Neural cell (in vitro differentiated cells): ENCODE measurements at regions not wholly inside any gene's neighbourhood (a gene's known extent, or its start where the extent isn't known, plus 50 kb on each side); places are given as distances from the start of the nearest gene placed in this dataset.

ENCODE experiments used
- H2AFZ ChIP-seq: fragments of 200-600, 300-800 bp; sonication (generic), shearing (Covaris generic); 2 replicates; pipeline ENCODE4 v1.6.0; 2014; ENCODE audit warnings: low read depth, mild to moderate bottlenecking, antibody characterized with exemption, low read length, moderate library complexity
- H3F3A ChIP-seq: fragments of 200-600 bp; shearing (Covaris generic); 2 replicates; pipeline ENCODE4 v1.6.1; 2016; ENCODE audit warnings: mild to moderate bottlenecking, moderate library complexity, mixed read lengths, antibody characterized with exemption, low read length; ENCODE audit not compliant: insufficient read depth, poor library complexity, severe bottlenecking
- H3K27ac ChIP-seq: fragments of 200-600, 300-800 bp; sonication (generic), shearing (Covaris generic); 2 replicates; pipeline ENCODE4 v1.5.1; 2014; ENCODE audit warnings: mild to moderate bottlenecking, low read length, moderate library complexity
- H3K27me3 ChIP-seq: fragments of 300-800, 200-600 bp; sonication (generic), shearing (Covaris generic); 2 replicates; pipeline ENCODE4 v1.6.0; 2014; ENCODE audit warnings: mild to moderate bottlenecking, low read depth, low read length, moderate library complexity; ENCODE audit not compliant: insufficient read depth
- H3K36me3 ChIP-seq: fragments of 300-800, 200-600 bp; sonication (generic), shearing (Covaris generic); 2 replicates; pipeline ENCODE4 v1.5.1; 2014; ENCODE audit warnings: mild to moderate bottlenecking, antibody characterized with exemption, low read length, moderate library complexity; ENCODE audit not compliant: insufficient read depth
- H3K4me2 ChIP-seq: fragments of 300-800, 200-600 bp; sonication (generic), shearing (Covaris generic); 2 replicates; pipeline ENCODE4 v1.6.0; 2014; ENCODE audit warnings: mild to moderate bottlenecking, low read length
- H3K4me3 ChIP-seq: fragments of 300-800, 200-600 bp; sonication (generic), shearing (Covaris generic); 2 replicates; pipeline ENCODE4 v1.5.1; 2014; ENCODE audit warnings: mild to moderate bottlenecking, low read length, moderate library complexity
- H3K79me2 ChIP-seq: fragments of 200-600 bp; shearing (Covaris generic); replicated peaks from 2 replicates; pipeline ENCODE4 v1.6.0; 2014; ENCODE audit warnings: mild to moderate bottlenecking, low read length, moderate library complexity; ENCODE audit not compliant: insufficient read depth
- H3K9ac ChIP-seq: fragments of 300-800, 200-600 bp; sonication (generic), shearing (Covaris generic); 2 replicates; pipeline ENCODE4 v1.6.1; 2016; ENCODE audit warnings: mild to moderate bottlenecking, low read length, mixed read lengths
- H3K9me2 ChIP-seq: fragments of 200-600 bp; shearing (Covaris generic); 2 replicates; pipeline ENCODE4 v1.6.1; 2016; ENCODE audit warnings: mild to moderate bottlenecking, low read length, mixed read lengths; ENCODE audit not compliant: insufficient read depth
- H3K9me3 ChIP-seq: fragments of 200-600, 300-800 bp; sonication (generic), shearing (Covaris generic); 2 replicates; pipeline ENCODE4 v1.6.1; 2016; ENCODE audit warnings: mild to moderate bottlenecking, mixed run types, low read length, moderate library complexity, mixed read lengths
- H4K20me1 ChIP-seq: fragments of 200-600 bp; shearing (Covaris generic); 2 replicates; pipeline ENCODE4 v1.6.1; 2016; ENCODE audit warnings: mild to moderate bottlenecking, mixed run types; ENCODE audit not compliant: insufficient read depth
- EP300 ChIP-seq: fragments of 450-650 bp; conservative IDR thresholded peaks from 2 replicates; pipeline ENCODE4 v1.6.1; 2014; ENCODE audit warnings: antibody characterized with exemption, mild to moderate bottlenecking, moderate library complexity; ENCODE audit not compliant: poor library complexity, severe bottlenecking
- EZH2 ChIP-seq: fragments of 200-600, 300-800 bp; shearing (Covaris generic), sonication (generic); IDR thresholded peaks from 2 replicates; pipeline ENCODE4 v1.6.1; 2014; ENCODE audit warnings: antibody characterized with exemption, low read length, borderline replicate concordance, mild to moderate bottlenecking; ENCODE audit not compliant: insufficient read depth, poor library complexity, severe bottlenecking
- MXI1 ChIP-seq: fragments of 450-650 bp; conservative IDR thresholded peaks from 2 replicates; pipeline ENCODE4 v1.6.1; 2014; ENCODE audit warnings: antibody characterized with exemption, mild to moderate bottlenecking; ENCODE audit not compliant: poor library complexity, severe bottlenecking
- POLR2AphosphoS5 ChIP-seq: IDR thresholded peaks from 2 replicates; pipeline ENCODE4 v1.6.1; 2012
- RAD21 ChIP-seq: fragments of 450-650 bp; conservative IDR thresholded peaks from 2 replicates; pipeline ENCODE4 v1.6.1; 2014; ENCODE audit warnings: antibody characterized with exemption, mild to moderate bottlenecking, moderate library complexity
- SMC3 ChIP-seq: fragments of 450-650 bp; conservative IDR thresholded peaks from 2 replicates; pipeline ENCODE4 v1.6.1; 2014; ENCODE audit warnings: antibody characterized with exemption, mild to moderate bottlenecking, moderate library complexity; ENCODE audit not compliant: poor library complexity
- TAF1 ChIP-seq: IDR thresholded peaks from 2 replicates; pipeline ENCODE4 v1.6.1; 2012; ENCODE audit warnings: low read depth
- TF ChIP-seq, protein P1 (sequence below): fragments of 450-650 bp; IDR thresholded peaks from 2 replicates; pipeline ENCODE4 v1.5.1; 2014; ENCODE audit warnings: antibody characterized with exemption, mild to moderate bottlenecking, moderate library complexity; ENCODE audit not compliant: poor library complexity, severe bottlenecking
- TF ChIP-seq, protein P2 (sequence below): IDR thresholded peaks from 2 replicates; pipeline ENCODE4 v1.6.1; 2012; ENCODE audit warnings: borderline replicate concordance

DNA sequence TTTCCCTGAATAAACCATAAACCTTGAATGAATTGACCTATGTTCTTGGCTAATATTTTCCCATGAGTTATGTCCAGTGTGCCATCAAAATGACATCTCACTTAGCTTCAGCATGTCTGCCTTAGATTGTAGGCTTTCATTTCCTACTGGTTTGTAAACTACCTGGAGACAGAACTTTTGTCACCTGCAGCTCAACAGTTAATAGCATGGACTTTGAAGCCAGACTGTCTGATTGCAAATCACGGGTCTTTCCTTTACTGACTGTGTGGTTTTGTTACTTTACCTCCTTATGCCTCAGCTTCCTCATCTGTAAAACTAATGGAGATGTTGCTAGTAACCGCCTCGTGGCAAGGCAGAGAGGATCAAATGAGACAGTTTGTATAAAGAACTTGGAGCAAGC lies 187.1 kb downstream of the SUCLG1 start:
- H3K9me3 ChIP-seq = no peaks in the 10 kb centered on the region
- no peak overlapping the region for H3K9ac ChIP-seq
- H4K20me1 ChIP-seq = no peaks in the 10 kb centered on the region
- H3K4me2 ChIP-seq = no peak overlapping the region
- no peaks in the 10 kb centered on the region for H3K79me2 ChIP-seq
- no peak overlapping the region for H3K4me3 ChIP-seq
- H3K36me3 ChIP-seq = no peaks in the 10 kb centered on the region
- no peak overlapping the region for H3K27ac ChIP-seq
- H2AFZ ChIP-seq = no peak overlapping the region
- no peaks in the 10 kb centered on the region for H3K9me2 ChIP-seq
- no peak for TF ChIP-seq EP300
- TF ChIP-seq, protein P1, sequence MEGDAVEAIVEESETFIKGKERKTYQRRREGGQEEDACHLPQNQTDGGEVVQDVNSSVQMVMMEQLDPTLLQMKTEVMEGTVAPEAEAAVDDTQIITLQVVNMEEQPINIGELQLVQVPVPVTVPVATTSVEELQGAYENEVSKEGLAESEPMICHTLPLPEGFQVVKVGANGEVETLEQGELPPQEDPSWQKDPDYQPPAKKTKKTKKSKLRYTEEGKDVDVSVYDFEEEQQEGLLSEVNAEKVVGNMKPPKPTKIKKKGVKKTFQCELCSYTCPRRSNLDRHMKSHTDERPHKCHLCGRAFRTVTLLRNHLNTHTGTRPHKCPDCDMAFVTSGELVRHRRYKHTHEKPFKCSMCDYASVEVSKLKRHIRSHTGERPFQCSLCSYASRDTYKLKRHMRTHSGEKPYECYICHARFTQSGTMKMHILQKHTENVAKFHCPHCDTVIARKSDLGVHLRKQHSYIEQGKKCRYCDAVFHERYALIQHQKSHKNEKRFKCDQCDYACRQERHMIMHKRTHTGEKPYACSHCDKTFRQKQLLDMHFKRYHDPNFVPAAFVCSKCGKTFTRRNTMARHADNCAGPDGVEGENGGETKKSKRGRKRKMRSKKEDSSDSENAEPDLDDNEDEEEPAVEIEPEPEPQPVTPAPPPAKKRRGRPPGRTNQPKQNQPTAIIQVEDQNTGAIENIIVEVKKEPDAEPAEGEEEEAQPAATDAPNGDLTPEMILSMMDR = no peak
- TF ChIP-seq TAF1 = no peak
- no peak for TF ChIP-seq MXI1
- TF ChIP-seq EZH2 = no peak
- no peak for TF ChIP-seq RAD21
- no peak for TF ChIP-seq SMC3
- TF ChIP-seq POLR2AphosphoS5 = no peak
- TF ChIP-seq, protein P2, sequence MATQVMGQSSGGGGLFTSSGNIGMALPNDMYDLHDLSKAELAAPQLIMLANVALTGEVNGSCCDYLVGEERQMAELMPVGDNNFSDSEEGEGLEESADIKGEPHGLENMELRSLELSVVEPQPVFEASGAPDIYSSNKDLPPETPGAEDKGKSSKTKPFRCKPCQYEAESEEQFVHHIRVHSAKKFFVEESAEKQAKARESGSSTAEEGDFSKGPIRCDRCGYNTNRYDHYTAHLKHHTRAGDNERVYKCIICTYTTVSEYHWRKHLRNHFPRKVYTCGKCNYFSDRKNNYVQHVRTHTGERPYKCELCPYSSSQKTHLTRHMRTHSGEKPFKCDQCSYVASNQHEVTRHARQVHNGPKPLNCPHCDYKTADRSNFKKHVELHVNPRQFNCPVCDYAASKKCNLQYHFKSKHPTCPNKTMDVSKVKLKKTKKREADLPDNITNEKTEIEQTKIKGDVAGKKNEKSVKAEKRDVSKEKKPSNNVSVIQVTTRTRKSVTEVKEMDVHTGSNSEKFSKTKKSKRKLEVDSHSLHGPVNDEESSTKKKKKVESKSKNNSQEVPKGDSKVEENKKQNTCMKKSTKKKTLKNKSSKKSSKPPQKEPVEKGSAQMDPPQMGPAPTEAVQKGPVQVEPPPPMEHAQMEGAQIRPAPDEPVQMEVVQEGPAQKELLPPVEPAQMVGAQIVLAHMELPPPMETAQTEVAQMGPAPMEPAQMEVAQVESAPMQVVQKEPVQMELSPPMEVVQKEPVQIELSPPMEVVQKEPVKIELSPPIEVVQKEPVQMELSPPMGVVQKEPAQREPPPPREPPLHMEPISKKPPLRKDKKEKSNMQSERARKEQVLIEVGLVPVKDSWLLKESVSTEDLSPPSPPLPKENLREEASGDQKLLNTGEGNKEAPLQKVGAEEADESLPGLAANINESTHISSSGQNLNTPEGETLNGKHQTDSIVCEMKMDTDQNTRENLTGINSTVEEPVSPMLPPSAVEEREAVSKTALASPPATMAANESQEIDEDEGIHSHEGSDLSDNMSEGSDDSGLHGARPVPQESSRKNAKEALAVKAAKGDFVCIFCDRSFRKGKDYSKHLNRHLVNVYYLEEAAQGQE = no peak
- no peaks in the 10 kb centered on the region for H3K27me3 ChIP-seq
- no peaks in the 10 kb centered on the region for H3F3A ChIP-seq

DNA sequence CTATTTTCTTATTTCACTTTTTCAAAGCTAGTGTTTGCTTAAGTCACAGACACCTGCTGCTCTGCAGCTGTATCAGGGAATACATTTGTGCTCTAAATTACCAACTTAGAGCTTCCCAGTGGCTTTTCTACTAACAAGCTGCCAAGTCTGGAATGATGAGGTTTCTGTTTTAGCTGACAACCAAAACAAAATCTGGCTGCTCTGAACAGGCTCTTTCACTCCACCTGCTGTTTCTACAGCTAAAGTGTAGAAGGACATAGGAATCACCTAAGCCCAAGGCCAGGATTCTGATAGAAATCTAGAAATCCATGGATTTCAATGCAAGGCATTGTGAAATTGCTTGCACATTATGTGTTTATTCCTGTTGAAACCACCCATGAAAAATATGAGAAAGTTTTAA lies 201.2 kb downstream of the SUCLG1 start:
- no peaks in the 10 kb centered on the region for H3K9me3 ChIP-seq
- no peaks in the 10 kb centered on the region for H3K79me2 ChIP-seq
- H3K27me3 ChIP-seq = no peaks in the 10 kb centered on the region
- no peak overlapping the region for H3K27ac ChIP-seq
- no peaks in the 10 kb centered on the region for H3K36me3 ChIP-seq
- H2AFZ ChIP-seq = no peak overlapping the region
- H3K9me2 ChIP-seq = no peaks in the 10 kb centered on the region
- peak; percentile 54 for TF ChIP-seq RAD21
- TF ChIP-seq POLR2AphosphoS5 = no peak
- peak; percentile 34 for TF ChIP-seq SMC3
- TF ChIP-seq, protein P1 = peak; percentile 51
- H3K4me2 ChIP-seq = no peak overlapping the region
- H3K9ac ChIP-seq = no peak overlapping the region
- no peaks in the 10 kb centered on the region for H4K20me1 ChIP-seq
- H3K4me3 ChIP-seq = no peak overlapping the region
- H3F3A ChIP-seq = no peaks in the 10 kb centered on the region
